A549 (cell line): ENCODE measurements at regions not wholly inside any gene's neighbourhood (a gene's known extent, or its start where the extent isn't known, plus 50 kb on each side); places are given as distances from the start of the nearest gene placed in this dataset.
"Not testable (repeated sequence)": the region's sequence is repeated elsewhere in the genome, so short reads cannot be mapped to it uniquely, and the experiment has no call there.

Experiments
- ATAC-seq, 2 experiments: fragments of 200-7000 bp in 1 of 2; fragments of >200 bp in 1 of 2; cut with Nextera tagmentation in 1 of 2; cut with Tn5 transposase in 1 of 2; 3 replicates each; pipeline versions ENCODE4 v1.8.0 to v1.9.1; 2018 to 2020; ENCODE audit warnings: mild to moderate bottlenecking in 1 of 2, moderate library complexity in 1 of 2
- CTCF ChIA-PET: fragments of 300-600 bp; sonication (Branson Sonifier 250); formaldehyde crosslinking; extraction: SDS; loops from one replicate; lab custom pipeline; 2021; ENCODE audit warnings: antibody characterized with exemption, inconsistent platforms; lab: Yijun Ruan, JAX
- POLR2A ChIA-PET: fragments of 350-600 bp; formaldehyde crosslinking; extraction: SDS; loops from one replicate; lab custom pipeline; 2021; ENCODE audit warnings: antibody characterized with exemption, inconsistent platforms; lab: Yijun Ruan, JAX
- DNase-seq, 2 experiments: peaks; one replicate each; pipeline versions ENCODE4 v3.0.0 to v3.0.0-alpha.2; 2011 to 2016; ENCODE audit warnings: low read depth in 1 of 2, low spot score in 1 of 2
- FAIRE-seq: peaks from 2 replicates; lab custom pipeline; 2011; peaks lifted over from hg19 to GRCh38; lab: Jason Lieb, UNC
- H3K27ac ChIP-seq, 2 experiments: fragments of >200 bp; sonication (Bioruptor Twin); formaldehyde crosslinking; 3 replicates each; pipeline ENCODE4 v1.5.1; 2016 to 2017
- H3K4me1 ChIP-seq: fragments of >200 bp; sonication (Bioruptor Twin); formaldehyde crosslinking; 3 replicates; pipeline ENCODE4 v1.6.1; 2016
- H3K4me2 ChIP-seq: fragments of >200 bp; sonication (Bioruptor Twin); formaldehyde crosslinking; 3 replicates; pipeline ENCODE4 v1.6.1; 2016
- H3K4me3 ChIP-seq: fragments of >200 bp; sonication (Bioruptor Twin); formaldehyde crosslinking; 3 replicates; pipeline ENCODE4 v1.5.1; 2016
- H3K9me3 ChIP-seq: fragments of >200 bp; sonication (Bioruptor Twin); formaldehyde crosslinking; 3 replicates; pipeline ENCODE4 v1.6.1; 2016
- EHF ChIP-seq: fragments of 250-450 bp; sonication (Bioruptor Pico); IDR thresholded peaks from 2 replicates; pipeline ENCODE4 v1.5.0; 2020; ENCODE audit warnings: mild to moderate bottlenecking
- EP300 ChIP-seq, 2 experiments: fragments of >200 bp; sonication (Bioruptor Twin); formaldehyde crosslinking; IDR thresholded peaks; 2 replicates in 1 of 2; 3 replicates in 1 of 2; pipeline ENCODE4 v1.6.1; 2016 to 2017
- FOSB ChIP-seq: fragments of 250-450 bp; sonication (Bioruptor Pico); IDR thresholded peaks from 2 replicates; pipeline ENCODE4 v1.5.0; 2020; ENCODE audit warnings: mild to moderate bottlenecking, moderate library complexity
- GATA3 ChIP-seq: IDR thresholded peaks from 2 replicates; pipeline ENCODE4 v1.6.1; 2012; ENCODE audit warnings: borderline replicate concordance
- HDAC2 ChIP-seq: fragments of 200-600 bp; sonication (generic); IDR thresholded peaks from 2 replicates; pipeline ENCODE4 v1.6.1; 2016
- HOXB5 ChIP-seq: fragments of 250-450 bp; sonication (Bioruptor Pico); IDR thresholded peaks from 2 replicates; pipeline ENCODE4 v1.5.0; 2020; ENCODE audit warnings: mild to moderate bottlenecking, moderate library complexity
- KDM5A ChIP-seq: fragments of 200-600 bp; sonication (generic); IDR thresholded peaks from 2 replicates; pipeline ENCODE4 v1.6.1; 2016; ENCODE audit warnings: antibody characterized with exemption, mild to moderate bottlenecking
- MAX ChIP-seq: IDR thresholded peaks from 2 replicates; pipeline ENCODE4 v1.6.1; 2012
- MAZ ChIP-seq: fragments of 150-350 bp; IDR thresholded peaks from 2 replicates; pipeline ENCODE4 v1.6.1; 2014; ENCODE audit warnings: antibody characterized with exemption, low read depth, low read length, borderline replicate concordance
- NR3C1 ChIP-seq: fragments of >200 bp; sonication (Bioruptor Twin); formaldehyde crosslinking; IDR thresholded peaks from 3 replicates; pipeline ENCODE4 v1.6.1; 2017
- RNF2 ChIP-seq: fragments of 200-600 bp; sonication (generic); IDR thresholded peaks from 2 replicates; pipeline ENCODE4 v1.6.1; 2016; ENCODE audit warnings: low read depth, mild to moderate bottlenecking, antibody characterized with exemption, moderate library complexity, borderline replicate concordance
- ZNF302 ChIP-seq: fragments of 250-450 bp; sonication (Bioruptor Pico); IDR thresholded peaks from 2 replicates; pipeline ENCODE4 v1.9.0; 2021; ENCODE audit warnings: inconsistent platforms, mild to moderate bottlenecking, moderate library complexity
- ZSCAN20 ChIP-seq: fragments of 250-450 bp; sonication (Bioruptor Pico); IDR thresholded peaks from 2 replicates; pipeline ENCODE4 v1.8.0; 2022; ENCODE audit warnings: mild to moderate bottlenecking, moderate library complexity
- WGBS: methylation state at CpG from one replicate; pipeline ENCODE4 v1.1.6; 2017; ENCODE audit errors: missing lambda C conversion rate; 5-methylcytosine and 5-hydroxymethylcytosine counted together
- TF ChIP-seq, protein P1 (sequence below): fragments of 450-650 bp; IDR thresholded peaks from 2 replicates; pipeline ENCODE4 v1.6.1; 2014; ENCODE audit warnings: antibody characterized with exemption

DNA sequence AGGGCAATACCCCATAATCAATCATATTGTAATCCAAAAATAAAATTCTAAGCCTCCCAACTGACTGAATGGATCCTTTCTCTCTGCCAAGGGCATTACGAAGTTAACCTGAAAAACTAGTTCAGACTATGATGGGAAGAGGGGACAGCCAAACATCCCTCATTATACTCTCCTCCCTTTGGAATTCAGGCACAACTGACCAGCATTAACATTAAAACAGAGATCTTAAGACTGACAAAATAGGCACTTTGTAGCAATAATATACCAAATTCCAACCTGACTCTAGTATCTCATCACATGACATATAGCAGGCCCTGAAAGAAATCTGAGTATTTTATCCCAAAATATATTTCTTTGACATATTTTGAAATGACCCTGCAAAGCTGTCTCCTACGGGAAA is 55.0 kb upstream of the SPP1 start:
- Histone ChIP-seq H3K4me3 (no peak overlapping the region), H3K27ac (no peak overlapping the region), H3K4me2 (no peak overlapping the region), H3K9me3 (no peaks in the 10 kb centered on the region), H3K4me1 (no peaks in the 10 kb centered on the region)
- no peak for FAIRE-seq
- no peak for TF ChIP-seq HDAC2
- TF ChIP-seq EHF: no peak
- no peak for TF ChIP-seq EP300 (IDR thresholded peaks at IDR 0.05)
- no peak for TF ChIP-seq ZNF302
- TF ChIP-seq ZSCAN20 (CRISPR knock-in tag): no peak
- TF ChIP-seq MAZ: no peak
- no peak for TF ChIP-seq FOSB (CRISPR knock-in tag)
- TF ChIP-seq HOXB5 (CRISPR knock-in tag): no peak
- no peak for TF ChIP-seq RNF2
- no peak for TF ChIP-seq KDM5A
- no peak for TF ChIP-seq NR3C1
- TF ChIP-seq, protein P1, sequence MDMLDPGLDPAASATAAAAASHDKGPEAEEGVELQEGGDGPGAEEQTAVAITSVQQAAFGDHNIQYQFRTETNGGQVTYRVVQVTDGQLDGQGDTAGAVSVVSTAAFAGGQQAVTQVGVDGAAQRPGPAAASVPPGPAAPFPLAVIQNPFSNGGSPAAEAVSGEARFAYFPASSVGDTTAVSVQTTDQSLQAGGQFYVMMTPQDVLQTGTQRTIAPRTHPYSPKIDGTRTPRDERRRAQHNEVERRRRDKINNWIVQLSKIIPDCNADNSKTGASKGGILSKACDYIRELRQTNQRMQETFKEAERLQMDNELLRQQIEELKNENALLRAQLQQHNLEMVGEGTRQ: no peak
- TF ChIP-seq GATA3: no peak
- no peak for TF ChIP-seq MAX
- no peak for DNase-seq
- no peak for ATAC-seq
- 72% methylated on average over 2 of the region's 2 CpGs for WGBS
- POLR2A ChIA-PET: no interaction called here
- CTCF ChIA-PET: no interaction called here

DNA sequence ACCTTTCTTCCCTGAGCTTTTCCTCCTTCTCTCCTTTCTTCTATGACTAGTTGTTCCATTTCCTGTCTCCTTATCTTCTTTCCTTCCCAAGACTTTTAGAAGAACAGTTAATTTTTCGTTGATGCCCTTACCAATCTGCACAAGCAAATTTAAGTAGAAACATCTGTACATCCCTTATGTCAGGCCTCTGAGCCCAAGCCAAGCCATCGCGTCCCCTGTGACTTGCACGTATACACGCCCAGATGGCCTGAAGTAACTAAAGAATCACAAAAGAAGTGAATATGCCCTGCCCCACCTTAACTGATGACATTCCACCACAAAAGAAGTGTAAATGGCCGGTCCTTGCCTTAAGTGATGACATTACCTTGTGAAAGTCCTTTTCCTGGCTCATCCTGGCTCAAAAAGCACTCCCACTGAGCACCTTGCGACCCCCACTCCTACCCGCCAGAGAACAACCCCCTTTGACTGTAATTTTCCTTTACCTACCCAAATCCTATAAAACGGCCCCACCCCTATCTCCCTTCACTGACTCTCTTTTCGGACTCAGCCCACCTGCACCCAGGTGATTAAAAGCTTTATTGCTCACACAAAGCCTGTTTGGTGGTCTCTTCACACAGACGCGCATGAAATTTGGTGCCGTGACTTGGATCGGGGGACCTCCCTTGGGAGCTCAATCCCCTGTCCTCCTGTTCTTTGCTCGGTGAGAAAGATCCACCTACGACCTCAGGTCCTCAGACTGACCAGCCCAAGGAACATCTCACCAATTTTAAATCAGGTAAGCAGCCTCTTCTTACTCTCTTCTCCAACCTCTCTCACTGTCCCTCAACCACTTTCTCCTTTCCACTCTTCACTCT is 53.7 kb upstream of the SPP1 start:
- FAIRE-seq, H3K9me3 ChIP-seq, CTCF ChIA-PET, DNase-seq, POLR2A ChIA-PET, H3K4me3 ChIP-seq, H3K4me1 ChIP-seq, H3K4me2 ChIP-seq, ATAC-seq, H3K27ac ChIP-seq: not testable (repeated sequence)
- WGBS: 80% methylated on average over 12 of the region's 16 CpGs

- not testable (repeated sequence) for FAIRE-seq
These were observed 51.4 kb upstream of the SPP1 start for GRCh38 chr4:87924146-87924545.

More at GRCh38 chr4:87924146-87924545, 51.4 kb upstream of the SPP1 start:
- POLR2A ChIA-PET, ATAC-seq, H3K9me3 ChIP-seq, H3K4me2 ChIP-seq, H3K27ac ChIP-seq, DNase-seq, H3K4me3 ChIP-seq, CTCF ChIA-PET, H3K4me1 ChIP-seq: not testable (repeated sequence)
- 78% methylated on average over 15 of the region's 18 CpGs for WGBS
